K562 (cell line): ENCODE measurements at regions not wholly inside any gene's neighbourhood (a gene's known extent, or its start where the extent isn't known, plus 50 kb on each side); places are given as distances from the start of the nearest gene placed in this dataset.

Experiments
- ATAC-seq: fragments of 200-7000 bp; cut with Tn5 transposase; 3 replicates; pipeline ENCODE4 v1.9.1; 2020; ENCODE audit warnings: moderate library complexity
- BruUV-seq: library from RNA; stranded (reverse); fragments of 400-500 nt; replicated peaks from 2 replicates; lab custom pipeline; 2021; lab: Mats Ljungman, UMichigan
- CTCF ChIA-PET: fragments of 300-600 bp; formaldehyde crosslinking; extraction: SDS; loops from one replicate; lab custom pipeline; 2021; ENCODE audit warnings: low intra/inter-chr PET ratio; lab: Yijun Ruan, JAX
- POLR2A ChIA-PET: fragments of 300-600, 350-650 bp; sonication (Branson Sonifier 250); formaldehyde crosslinking; extraction: SDS; loops from one replicate; lab custom pipeline; 2021; ENCODE audit warnings: antibody characterized with exemption, inconsistent platforms; lab: Yijun Ruan, JAX
- DNase-seq, 4 experiments: peaks; one replicate each; pipeline versions ENCODE4 v3.0.0 to v3.0.0-alpha.2; 2011 to 2018; ENCODE audit warnings: low spot score in 3 of 4, mixed read lengths in 3 of 4; ENCODE audit errors: extremely low read depth in 1 of 4
- FAIRE-seq: peaks from 2 replicates; lab custom pipeline; 2011; peaks lifted over from hg19 to GRCh38; lab: Jason Lieb, UNC
- H2AFZ ChIP-seq: 2 replicates; pipeline ENCODE4 v1.6.0; 2011; ENCODE audit warnings: low read depth, low read length, control low read depth, inconsistent platforms
- H3K27ac ChIP-seq: fragments of 200-600 bp; 3 replicates; pipeline ENCODE4 v1.8.0; 2011; ENCODE audit warnings: low read depth, mild to moderate bottlenecking, control low read depth, inconsistent platforms, low read length, moderate library complexity, mixed read lengths; ENCODE audit errors: extremely low read depth
- H3K27me3 ChIP-seq, 2 experiments: fragments of 300-600 bp in 1 of 2; 2 replicates in 1 of 2; 3 replicates in 1 of 2; pipeline versions ENCODE4 v1.6.0 to v1.8.0; 2011; ENCODE audit warnings: inconsistent platforms in 2 of 2, low read length in 2 of 2, mild to moderate bottlenecking in 1 of 2, mixed read lengths in 1 of 2, moderate library complexity in 1 of 2; ENCODE audit not compliant: control insufficient read depth in 2 of 2, insufficient read depth in 2 of 2
- H3K36me3 ChIP-seq: fragments of 300-600 bp; 3 replicates; pipeline ENCODE4 v1.8.0; 2011; ENCODE audit warnings: mild to moderate bottlenecking, low read length, inconsistent platforms; ENCODE audit not compliant: control insufficient read depth, insufficient read depth
- H3K4me1 ChIP-seq, 2 experiments: fragments of 200-600 bp in 1 of 2; replicated peaks in 1 of 2; 2 replicates in 1 of 2; 3 replicates in 1 of 2; pipeline versions ENCODE4 v1.5.1 to v1.8.0; 2011; ENCODE audit warnings: inconsistent platforms in 2 of 2, low read length in 2 of 2, mild to moderate bottlenecking in 1 of 2, mixed read lengths in 1 of 2, moderate library complexity in 1 of 2; ENCODE audit not compliant: control insufficient read depth in 2 of 2, insufficient read depth in 2 of 2
- H3K4me2 ChIP-seq: 2 replicates; pipeline ENCODE4 v1.6.1; 2011; ENCODE audit warnings: low read length, control low read depth, inconsistent platforms, mixed read lengths; ENCODE audit not compliant: insufficient read depth
- H3K4me3 ChIP-seq: fragments of 200-600 bp; sonication (generic), shearing (Covaris generic); 2 replicates; pipeline ENCODE4 v1.5.1; 2016; ENCODE audit warnings: control low read depth, inconsistent platforms
- H3K79me2 ChIP-seq: fragments of 200-600 bp; 3 replicates; pipeline ENCODE4 v1.8.0; 2011; ENCODE audit warnings: low read length, inconsistent platforms; ENCODE audit not compliant: control insufficient read depth, insufficient read depth
- H3K9ac ChIP-seq, 2 experiments: 2 replicates each; pipeline versions ENCODE4 v1.6.0 to v1.6.1; 2011; ENCODE audit warnings: low read depth in 2 of 2, low read length in 2 of 2, control low read depth in 1 of 2, inconsistent platforms in 1 of 2, mild to moderate bottlenecking in 1 of 2, mixed read lengths in 1 of 2; ENCODE audit not compliant: insufficient read depth in 1 of 2
- H3K9me1 ChIP-seq: one replicate; pipeline ENCODE4 v1.6.0; 2011; ENCODE audit warnings: inconsistent platforms, mild to moderate bottlenecking, low read length, moderate library complexity; ENCODE audit not compliant: control insufficient read depth, insufficient read depth
- H3K9me3 ChIP-seq: replicated peaks from 2 replicates; pipeline ENCODE4 v1.5.1; 2011; ENCODE audit warnings: low read depth, low read length, inconsistent platforms; ENCODE audit not compliant: control insufficient read depth, insufficient read depth
- H4K20me1 ChIP-seq: replicated peaks from 2 replicates; pipeline ENCODE4 v1.6.1; 2011; ENCODE audit warnings: low read length, inconsistent platforms, mixed read lengths; ENCODE audit not compliant: control insufficient read depth, insufficient read depth
- ATF7 ChIP-seq: fragments of 450-650 bp; IDR thresholded peaks from 2 replicates; pipeline ENCODE4 v1.7.1; 2014; ENCODE audit warnings: mild to moderate bottlenecking, moderate library complexity
- COPS2 ChIP-seq: fragments of 450-650 bp; conservative IDR thresholded peaks from 2 replicates; pipeline ENCODE4 v1.6.1; 2016; ENCODE audit warnings: mild to moderate bottlenecking, moderate library complexity
- FIP1L1 ChIP-seq: fragments of 200-400 bp; formaldehyde crosslinking; IDR thresholded peaks from 2 replicates; pipeline ENCODE4 v1.6.1; 2018; ENCODE audit warnings: mild to moderate bottlenecking, low read depth, low read length; ENCODE audit not compliant: poor library complexity, severe bottlenecking
- FOS ChIP-seq: IDR thresholded peaks from 3 replicates; pipeline ENCODE4 v1.6.1; 2011; ENCODE audit not compliant: insufficient read length; ENCODE audit errors: extremely low read depth
- HMG20B ChIP-seq: fragments of 250-450 bp; sonication (Bioruptor Pico); IDR thresholded peaks from 2 replicates; pipeline ENCODE4 v1.5.0; 2021; ENCODE audit warnings: mild to moderate bottlenecking
- NONO ChIP-seq, 2 experiments: fragments of 200-400 bp in 1 of 2; fragments of 450-650 bp in 1 of 2; formaldehyde crosslinking in 1 of 2; IDR thresholded peaks; 2 replicates each; pipeline ENCODE4 v1.6.1; 2017; ENCODE audit warnings: low read depth in 2 of 2, mild to moderate bottlenecking in 2 of 2, moderate library complexity in 2 of 2, low read length in 1 of 2
- PCBP2 ChIP-seq: fragments of 200-400 bp; formaldehyde crosslinking; IDR thresholded peaks from 2 replicates; pipeline ENCODE4 v1.6.1; 2018; ENCODE audit warnings: low read length, low read depth, mild to moderate bottlenecking, moderate library complexity; ENCODE audit not compliant: poor library complexity, severe bottlenecking
- PHB ChIP-seq: fragments of 250-450 bp; sonication (Bioruptor Pico); IDR thresholded peaks from 2 replicates; pipeline ENCODE4 v1.5.0; 2021
- POLR2AphosphoS5 ChIP-seq: IDR thresholded peaks from 2 replicates; pipeline ENCODE4 v1.6.1; 2011; ENCODE audit warnings: mild to moderate bottlenecking, low read depth, low read length, moderate library complexity; ENCODE audit not compliant: control insufficient read depth, insufficient read depth
- THRAP3 ChIP-seq: fragments of 450-650 bp; IDR thresholded peaks from 2 replicates; pipeline ENCODE4 v1.6.1; 2016; ENCODE audit warnings: mild to moderate bottlenecking, inconsistent platforms, borderline replicate concordance
- ZFPM2 ChIP-seq: fragments of 250-450 bp; sonication (Bioruptor Pico); IDR thresholded peaks from 2 replicates; pipeline ENCODE4 v1.5.1; 2022; ENCODE audit warnings: mild to moderate bottlenecking
- ZNF140 ChIP-seq: fragments of 250-450 bp; sonication (Bioruptor Pico); IDR thresholded peaks from 2 replicates; pipeline ENCODE4 v1.8.0; 2021; ENCODE audit warnings: moderate library complexity, mild to moderate bottlenecking, inconsistent platforms
- WGBS: fragments of 100-300 bp; shearing (Covaris generic); methylation state at CpG from one replicate; pipeline ENCODE4 v1.1.6; 2016; ENCODE audit warnings: low coverage, mixed read lengths; ENCODE audit not compliant: insufficient coverage; ENCODE audit errors: missing lambda C conversion rate; 5-methylcytosine and 5-hydroxymethylcytosine counted together
- in situ Hi-C: fragments of 300-500 bp; cut with MboI; formaldehyde crosslinking; loops from 4 replicates; pipeline ENCODE4 v1.15.0; 2018; ENCODE audit warnings: inconsistent platforms, mixed read lengths
- intact Hi-C: fragments of 100-400 bp; cut with micrococcal nuclease; formaldehyde crosslinking; loops from 2 replicates; pipeline ENCODE4 v1.14.2; 2022
- TF ChIP-seq, protein P1 (sequence below), 2 experiments: fragments of 450-650 bp; formaldehyde crosslinking in 1 of 2; IDR thresholded peaks; 2 replicates each; pipeline versions ENCODE4 v1.4.0 to v1.6.1; 2014 to 2020; ENCODE audit warnings: mild to moderate bottlenecking in 2 of 2, borderline replicate concordance in 1 of 2, low read depth in 1 of 2
- TF ChIP-seq, protein P2 (sequence below): sonication (generic); formaldehyde crosslinking; IDR thresholded peaks from 2 replicates; pipeline ENCODE4 v1.8.0; 2022; ENCODE audit warnings: mild to moderate bottlenecking, missing genetic modification reagents
- TF ChIP-seq, protein P3 (sequence below): fragments of 450-650 bp; formaldehyde crosslinking; IDR thresholded peaks from 2 replicates; pipeline ENCODE4 v1.4.0; 2022; ENCODE audit warnings: mild to moderate bottlenecking, moderate library complexity

DNA sequence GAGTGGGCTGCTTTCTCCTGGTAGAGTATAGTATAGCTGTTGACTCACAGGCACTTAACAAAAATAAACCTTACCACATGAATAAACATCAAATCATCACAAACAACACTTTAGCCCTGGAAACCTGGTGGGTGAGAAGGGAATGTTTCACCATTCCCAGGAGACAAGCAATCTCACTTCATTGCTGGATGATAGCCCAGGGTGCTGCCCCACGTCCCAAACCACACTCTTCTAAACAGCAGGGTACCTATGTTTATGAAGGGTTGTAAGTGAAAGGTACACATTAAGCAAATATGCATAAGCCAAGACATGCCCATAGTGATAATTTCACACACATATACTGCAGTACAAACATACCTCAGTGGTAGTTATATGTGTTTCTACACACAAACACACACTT is 276.2 kb downstream of the FGFR2 start:
- in situ Hi-C loops = no loop called here
- DNase-seq = no peak
- ChIA-PET CTCF (no interaction called here), POLR2A (no interaction called here)
- no peak for FAIRE-seq
- Histone ChIP-seq H3K79me2 (no peaks in the 10 kb centered on the region), H3K4me1 (no peaks in the 10 kb centered on the region), H3K9me3 (no peaks in the 10 kb centered on the region), H3K4me3 (no peak overlapping the region), H2AFZ (no peak overlapping the region), H3K4me2 (no peak overlapping the region), H3K27ac (no peak overlapping the region), H3K27me3 (no peaks in the 10 kb centered on the region), H3K36me3 (no peaks in the 10 kb centered on the region), H3K9me1 (no peaks in the 10 kb centered on the region), H4K20me1 (no peaks in the 10 kb centered on the region), H3K9ac (no peak overlapping the region)
- TF ChIP-seq THRAP3 (no peak), ZFPM2 (no peak), ZNF140 (CRISPR knock-in tag) (no peak), FOS (no peak), POLR2AphosphoS5 (no peak), PHB (CRISPR knock-in tag) (no peak), PCBP2 (no peak), COPS2 (no peak), ATF7 (no peak), NONO (IDR thresholded peaks at IDR 0.05; ENCODE audit: low read depth in 2 of 2, low read length in 1 of 2) (no peak), HMG20B (CRISPR knock-in tag) (no peak), FIP1L1 (no peak)
- TF ChIP-seq, protein P1, sequence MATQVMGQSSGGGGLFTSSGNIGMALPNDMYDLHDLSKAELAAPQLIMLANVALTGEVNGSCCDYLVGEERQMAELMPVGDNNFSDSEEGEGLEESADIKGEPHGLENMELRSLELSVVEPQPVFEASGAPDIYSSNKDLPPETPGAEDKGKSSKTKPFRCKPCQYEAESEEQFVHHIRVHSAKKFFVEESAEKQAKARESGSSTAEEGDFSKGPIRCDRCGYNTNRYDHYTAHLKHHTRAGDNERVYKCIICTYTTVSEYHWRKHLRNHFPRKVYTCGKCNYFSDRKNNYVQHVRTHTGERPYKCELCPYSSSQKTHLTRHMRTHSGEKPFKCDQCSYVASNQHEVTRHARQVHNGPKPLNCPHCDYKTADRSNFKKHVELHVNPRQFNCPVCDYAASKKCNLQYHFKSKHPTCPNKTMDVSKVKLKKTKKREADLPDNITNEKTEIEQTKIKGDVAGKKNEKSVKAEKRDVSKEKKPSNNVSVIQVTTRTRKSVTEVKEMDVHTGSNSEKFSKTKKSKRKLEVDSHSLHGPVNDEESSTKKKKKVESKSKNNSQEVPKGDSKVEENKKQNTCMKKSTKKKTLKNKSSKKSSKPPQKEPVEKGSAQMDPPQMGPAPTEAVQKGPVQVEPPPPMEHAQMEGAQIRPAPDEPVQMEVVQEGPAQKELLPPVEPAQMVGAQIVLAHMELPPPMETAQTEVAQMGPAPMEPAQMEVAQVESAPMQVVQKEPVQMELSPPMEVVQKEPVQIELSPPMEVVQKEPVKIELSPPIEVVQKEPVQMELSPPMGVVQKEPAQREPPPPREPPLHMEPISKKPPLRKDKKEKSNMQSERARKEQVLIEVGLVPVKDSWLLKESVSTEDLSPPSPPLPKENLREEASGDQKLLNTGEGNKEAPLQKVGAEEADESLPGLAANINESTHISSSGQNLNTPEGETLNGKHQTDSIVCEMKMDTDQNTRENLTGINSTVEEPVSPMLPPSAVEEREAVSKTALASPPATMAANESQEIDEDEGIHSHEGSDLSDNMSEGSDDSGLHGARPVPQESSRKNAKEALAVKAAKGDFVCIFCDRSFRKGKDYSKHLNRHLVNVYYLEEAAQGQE (IDR thresholded peaks at IDR 0.05; ENCODE audit: borderline replicate concordance) = no peak
- TF ChIP-seq, protein P1 (CRISPR knock-in tag; IDR thresholded peaks at IDR 0.05; ENCODE audit: low read depth) = no peak
- TF ChIP-seq, protein P2, sequence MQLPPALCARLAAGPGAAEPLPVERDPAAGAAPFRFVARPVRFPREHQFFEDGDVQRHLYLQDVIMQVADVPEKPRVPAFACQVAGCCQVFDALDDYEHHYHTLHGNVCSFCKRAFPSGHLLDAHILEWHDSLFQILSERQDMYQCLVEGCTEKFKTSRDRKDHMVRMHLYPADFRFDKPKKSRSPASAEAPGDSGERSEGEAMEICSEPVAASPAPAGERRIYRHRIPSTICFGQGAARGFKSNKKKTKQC (CRISPR knock-in tag) = no peak
- TF ChIP-seq, protein P3, sequence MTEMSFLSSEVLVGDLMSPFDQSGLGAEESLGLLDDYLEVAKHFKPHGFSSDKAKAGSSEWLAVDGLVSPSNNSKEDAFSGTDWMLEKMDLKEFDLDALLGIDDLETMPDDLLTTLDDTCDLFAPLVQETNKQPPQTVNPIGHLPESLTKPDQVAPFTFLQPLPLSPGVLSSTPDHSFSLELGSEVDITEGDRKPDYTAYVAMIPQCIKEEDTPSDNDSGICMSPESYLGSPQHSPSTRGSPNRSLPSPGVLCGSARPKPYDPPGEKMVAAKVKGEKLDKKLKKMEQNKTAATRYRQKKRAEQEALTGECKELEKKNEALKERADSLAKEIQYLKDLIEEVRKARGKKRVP (CRISPR knock-in tag) = no peak
- no TSS peak for BruUV-seq
- no peak for ATAC-seq
- intact Hi-C loops = no loop called here
- 0% methylated on average over 1 of the region's 1 CpG for WGBS
